GM12875 (cell line): ENCODE measurements at regions not wholly inside any gene's neighbourhood (a gene's known extent, or its start where the extent isn't known, plus 50 kb on each side); places are given as distances from the start of the nearest gene placed in this dataset.

Experiments
- H3K4me3 ChIP-seq: one replicate; pipeline ENCODE4 v1.5.1; 2011; ENCODE audit warnings: low read depth, low read length, control low read depth
- TF ChIP-seq, protein P1 (sequence below): IDR thresholded peaks from 2 replicates; pipeline ENCODE4 v1.5.1; 2011; ENCODE audit warnings: low read depth, mild to moderate bottlenecking, control low read depth, inconsistent platforms, low read length, moderate library complexity, borderline replicate concordance; ENCODE audit not compliant: insufficient read depth

DNA sequence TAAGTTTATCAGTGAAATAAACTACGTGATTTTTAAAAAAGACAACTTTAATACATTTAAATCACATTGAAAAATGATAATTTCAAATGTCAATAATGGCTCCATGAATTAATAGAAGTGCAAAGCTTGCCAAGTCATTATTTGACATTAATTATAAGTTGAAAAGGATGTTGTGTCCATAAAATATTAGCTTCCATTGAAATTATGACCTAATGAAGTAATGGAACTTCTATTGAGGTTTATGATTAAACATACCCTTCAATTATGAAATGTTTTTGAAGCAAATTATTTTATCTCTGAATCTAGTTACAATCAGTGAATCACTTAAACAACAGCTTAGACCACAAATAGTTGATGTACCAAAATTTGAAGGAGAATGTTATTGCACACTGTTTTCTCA, 144.2 kb downstream of the SLITRK6 start:
- H3K4me3 ChIP-seq: no peak overlapping the region
- TF ChIP-seq, protein P1, sequence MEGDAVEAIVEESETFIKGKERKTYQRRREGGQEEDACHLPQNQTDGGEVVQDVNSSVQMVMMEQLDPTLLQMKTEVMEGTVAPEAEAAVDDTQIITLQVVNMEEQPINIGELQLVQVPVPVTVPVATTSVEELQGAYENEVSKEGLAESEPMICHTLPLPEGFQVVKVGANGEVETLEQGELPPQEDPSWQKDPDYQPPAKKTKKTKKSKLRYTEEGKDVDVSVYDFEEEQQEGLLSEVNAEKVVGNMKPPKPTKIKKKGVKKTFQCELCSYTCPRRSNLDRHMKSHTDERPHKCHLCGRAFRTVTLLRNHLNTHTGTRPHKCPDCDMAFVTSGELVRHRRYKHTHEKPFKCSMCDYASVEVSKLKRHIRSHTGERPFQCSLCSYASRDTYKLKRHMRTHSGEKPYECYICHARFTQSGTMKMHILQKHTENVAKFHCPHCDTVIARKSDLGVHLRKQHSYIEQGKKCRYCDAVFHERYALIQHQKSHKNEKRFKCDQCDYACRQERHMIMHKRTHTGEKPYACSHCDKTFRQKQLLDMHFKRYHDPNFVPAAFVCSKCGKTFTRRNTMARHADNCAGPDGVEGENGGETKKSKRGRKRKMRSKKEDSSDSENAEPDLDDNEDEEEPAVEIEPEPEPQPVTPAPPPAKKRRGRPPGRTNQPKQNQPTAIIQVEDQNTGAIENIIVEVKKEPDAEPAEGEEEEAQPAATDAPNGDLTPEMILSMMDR: no peak

DNA sequence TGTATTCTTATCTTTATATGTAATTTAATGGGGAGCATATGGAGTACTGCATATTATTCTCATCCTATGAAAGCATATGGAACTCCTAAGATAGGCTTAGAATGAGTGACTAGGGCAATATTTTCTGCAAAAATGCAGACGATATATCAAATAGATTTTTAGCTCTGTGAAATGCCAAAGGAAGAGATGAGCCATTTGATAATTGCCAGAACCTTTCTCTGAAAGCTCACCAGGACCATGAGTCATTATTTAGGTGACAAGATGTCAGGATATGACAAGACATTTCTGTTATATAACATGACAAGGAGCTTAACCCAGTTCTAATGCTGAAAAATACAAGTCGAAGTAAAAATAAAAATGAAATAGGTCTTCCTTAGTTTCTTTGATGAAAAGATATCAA, 145.0 kb downstream of the SLITRK6 start:
- TF ChIP-seq, protein P1: no peak
- H3K4me3 ChIP-seq: no peak overlapping the region

DNA sequence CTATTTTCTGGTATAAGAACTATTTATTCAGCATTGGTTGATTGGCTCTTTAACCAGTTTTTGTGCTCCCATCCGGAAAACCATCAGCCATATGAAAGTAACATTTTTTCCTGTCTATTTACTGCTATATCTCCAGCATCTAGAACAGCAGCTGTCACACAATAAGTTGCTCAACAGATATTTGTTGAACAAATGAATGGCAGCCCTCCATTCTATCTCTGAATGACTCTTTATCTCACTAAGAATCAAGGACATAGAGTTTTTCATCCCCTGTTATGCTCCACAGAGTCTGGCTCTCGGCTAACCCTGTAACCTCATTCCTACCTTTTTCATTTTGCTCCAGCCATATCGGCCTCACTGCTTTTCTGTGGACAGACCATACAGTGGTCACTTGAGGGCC, 145.5 kb downstream of the SLITRK6 start:
- TF ChIP-seq, protein P1: no peak
- H3K4me3 ChIP-seq: no peak overlapping the region

DNA sequence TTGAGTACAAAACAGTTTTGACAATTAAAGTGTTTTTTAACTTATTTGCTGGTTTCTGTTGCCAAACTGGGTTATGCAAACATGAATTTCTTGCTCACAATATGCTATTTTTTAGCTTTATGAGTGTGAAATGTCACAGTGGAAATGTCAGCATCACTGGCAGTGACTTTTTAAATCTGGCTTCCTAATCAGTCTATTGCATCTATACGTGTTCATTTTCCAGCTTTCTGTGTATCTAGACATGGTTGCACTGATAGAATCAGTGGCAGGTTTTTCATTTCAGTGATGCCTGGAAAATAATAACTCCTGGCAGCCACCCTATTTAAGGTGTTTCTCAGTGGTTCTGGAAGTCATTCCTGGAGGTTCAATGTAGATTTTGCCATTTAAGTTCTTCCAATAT, 146.7 kb downstream of the SLITRK6 start:
- no peak overlapping the region for H3K4me3 ChIP-seq
- TF ChIP-seq, protein P1: no peak

DNA sequence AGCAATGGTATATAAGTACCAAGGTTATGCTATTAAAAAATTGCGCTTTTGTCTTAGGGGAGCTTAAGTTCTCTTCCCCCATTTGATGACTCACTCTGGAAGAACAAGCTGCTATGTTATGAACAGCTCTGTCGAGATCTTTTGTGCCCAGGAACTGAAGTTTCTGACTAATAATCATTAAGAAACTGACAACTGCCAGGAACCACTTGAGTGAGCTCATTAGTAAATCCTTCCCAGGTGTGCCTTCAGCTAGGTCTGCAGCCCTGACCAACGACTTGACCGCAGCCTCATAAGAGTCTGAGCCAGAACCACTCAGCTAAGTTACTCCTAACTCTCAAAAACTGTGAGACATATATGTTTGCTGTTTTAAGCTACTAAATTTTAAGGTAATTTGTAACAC, 147.8 kb downstream of the SLITRK6 start:
- TF ChIP-seq, protein P1: no peak
- H3K4me3 ChIP-seq: no peak overlapping the region

DNA sequence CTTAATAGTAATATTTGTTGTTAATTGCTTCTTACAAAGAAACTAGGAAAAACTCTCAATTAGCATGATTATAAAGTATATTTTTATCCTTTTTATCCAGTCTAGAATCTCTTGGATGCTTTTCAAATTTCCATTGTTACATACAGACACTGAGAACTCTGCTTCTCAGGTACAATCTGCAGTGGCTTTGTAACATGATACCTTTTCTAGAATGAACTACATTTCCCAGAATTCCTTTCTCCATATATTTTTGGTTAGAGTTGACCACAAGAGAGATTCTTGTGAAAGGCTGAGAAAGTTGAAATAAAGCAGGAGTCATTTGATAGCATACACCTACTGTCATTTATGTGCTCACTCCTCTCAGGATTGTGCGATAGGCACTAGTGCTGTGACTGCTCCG, 148.6 kb downstream of the SLITRK6 start:
- no peak overlapping the region for H3K4me3 ChIP-seq
- TF ChIP-seq, protein P1: no peak

DNA sequence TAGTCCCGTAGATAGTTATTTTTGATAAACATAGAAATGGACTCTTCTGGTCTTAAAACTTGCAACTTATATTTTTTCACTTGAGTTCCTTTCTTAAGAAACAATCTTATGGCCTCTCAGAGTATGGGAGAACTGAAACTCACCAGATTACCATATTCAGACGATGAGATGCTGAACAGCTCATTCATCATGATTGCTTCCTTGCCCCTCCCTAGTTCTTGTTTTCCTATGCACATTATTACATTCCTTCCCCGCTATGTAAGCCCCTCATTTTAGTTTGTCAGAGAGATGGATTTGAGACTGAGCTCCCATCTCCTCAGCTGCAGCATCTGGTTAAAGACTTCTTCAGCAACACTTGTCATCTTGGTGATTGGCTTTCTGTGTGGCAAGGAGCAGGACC, 158.5 kb downstream of the SLITRK6 start:
- TF ChIP-seq, protein P1: no peak
- no peak overlapping the region for H3K4me3 ChIP-seq
